ENCODE measurements at regions not wholly inside any gene's neighbourhood (a gene's known extent, or its start where the extent isn't known, plus 50 kb on each side); places are given as distances from the start of the nearest gene placed in this dataset.
"Not testable (repeated sequence)": the region's sequence is repeated elsewhere in the genome, so short reads cannot be mapped to it uniquely, and the experiment has no call there.

DNA sequence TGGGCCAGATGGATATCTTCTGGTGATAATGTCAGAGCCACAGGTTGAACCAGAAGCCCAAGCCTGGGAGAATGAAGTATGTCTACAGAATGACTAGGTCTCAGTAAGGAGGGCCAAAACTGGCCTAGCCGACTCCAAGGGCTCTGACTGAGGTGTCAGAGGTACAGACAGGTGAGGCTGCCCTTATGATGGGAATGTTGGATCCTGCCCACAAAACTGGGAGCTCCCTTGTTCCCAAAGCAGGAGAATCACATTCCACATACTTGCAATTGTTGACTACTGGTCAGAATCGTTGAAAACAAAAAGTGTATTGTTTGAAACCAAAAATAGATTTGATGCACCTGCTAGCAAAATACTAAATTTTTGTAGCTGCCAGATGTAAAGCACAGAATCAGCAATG is 350.2 kb downstream of the BCL2L11 start:
- not testable (repeated sequence) for TF ChIP-seq EZH2 (IDR thresholded peaks at IDR 0.05); EZH2phosphoT487 (IDR thresholded peaks at IDR 0.05; ENCODE audit: borderline replicate concordance); RAD21 (IDR thresholded peaks at IDR 0.05; ENCODE audit: low read depth); CEBPB (IDR thresholded peaks at IDR 0.05; ENCODE audit: low read depth); POLR2A (IDR thresholded peaks at IDR 0.05; ENCODE audit: borderline replicate concordance, extremely low read depth, insufficient read depth, insufficient read length)
- TF ChIP-seq, protein P1, sequence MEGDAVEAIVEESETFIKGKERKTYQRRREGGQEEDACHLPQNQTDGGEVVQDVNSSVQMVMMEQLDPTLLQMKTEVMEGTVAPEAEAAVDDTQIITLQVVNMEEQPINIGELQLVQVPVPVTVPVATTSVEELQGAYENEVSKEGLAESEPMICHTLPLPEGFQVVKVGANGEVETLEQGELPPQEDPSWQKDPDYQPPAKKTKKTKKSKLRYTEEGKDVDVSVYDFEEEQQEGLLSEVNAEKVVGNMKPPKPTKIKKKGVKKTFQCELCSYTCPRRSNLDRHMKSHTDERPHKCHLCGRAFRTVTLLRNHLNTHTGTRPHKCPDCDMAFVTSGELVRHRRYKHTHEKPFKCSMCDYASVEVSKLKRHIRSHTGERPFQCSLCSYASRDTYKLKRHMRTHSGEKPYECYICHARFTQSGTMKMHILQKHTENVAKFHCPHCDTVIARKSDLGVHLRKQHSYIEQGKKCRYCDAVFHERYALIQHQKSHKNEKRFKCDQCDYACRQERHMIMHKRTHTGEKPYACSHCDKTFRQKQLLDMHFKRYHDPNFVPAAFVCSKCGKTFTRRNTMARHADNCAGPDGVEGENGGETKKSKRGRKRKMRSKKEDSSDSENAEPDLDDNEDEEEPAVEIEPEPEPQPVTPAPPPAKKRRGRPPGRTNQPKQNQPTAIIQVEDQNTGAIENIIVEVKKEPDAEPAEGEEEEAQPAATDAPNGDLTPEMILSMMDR (IDR thresholded peaks at IDR 0.05 in 2 of 3, conservative IDR thresholded peaks at IDR 0.05 in 1 of 3; ENCODE audit: borderline replicate concordance in 1 of 3, insufficient read depth in 1 of 3, low read depth in 2 of 3, low read length in 2 of 3): not testable (repeated sequence)

Measured in HCT116 (cell line).